Neuron (in vitro differentiated cells): ENCODE measurements at regions not wholly inside any gene's neighbourhood (a gene's known extent, or its start where the extent isn't known, plus 50 kb on each side); places are given as distances from the start of the nearest gene placed in this dataset.

Experiments
- H2AFZ ChIP-seq: one replicate; pipeline ENCODE4 v1.6.1; 2013; ENCODE audit warnings: low read depth, mild to moderate bottlenecking, inconsistent platforms, low read length, moderate library complexity
- H3K27me3 ChIP-seq: one replicate; pipeline ENCODE4 v1.6.1; 2013; ENCODE audit warnings: low read length; ENCODE audit not compliant: insufficient read depth
- H3K36me3 ChIP-seq: one replicate; pipeline ENCODE4 v1.6.1; 2013; ENCODE audit warnings: low read length; ENCODE audit not compliant: insufficient read depth
- H3K4me1 ChIP-seq: one replicate; pipeline ENCODE4 v1.6.1; 2013; ENCODE audit warnings: low read length; ENCODE audit not compliant: insufficient read depth
- H3K4me3 ChIP-seq: 2 replicates; pipeline ENCODE4 v1.5.1; 2013; ENCODE audit warnings: mild to moderate bottlenecking, low read length, moderate library complexity
- H3K9me3 ChIP-seq: one replicate; pipeline ENCODE4 v1.6.1; 2013; ENCODE audit warnings: low read length

DNA sequence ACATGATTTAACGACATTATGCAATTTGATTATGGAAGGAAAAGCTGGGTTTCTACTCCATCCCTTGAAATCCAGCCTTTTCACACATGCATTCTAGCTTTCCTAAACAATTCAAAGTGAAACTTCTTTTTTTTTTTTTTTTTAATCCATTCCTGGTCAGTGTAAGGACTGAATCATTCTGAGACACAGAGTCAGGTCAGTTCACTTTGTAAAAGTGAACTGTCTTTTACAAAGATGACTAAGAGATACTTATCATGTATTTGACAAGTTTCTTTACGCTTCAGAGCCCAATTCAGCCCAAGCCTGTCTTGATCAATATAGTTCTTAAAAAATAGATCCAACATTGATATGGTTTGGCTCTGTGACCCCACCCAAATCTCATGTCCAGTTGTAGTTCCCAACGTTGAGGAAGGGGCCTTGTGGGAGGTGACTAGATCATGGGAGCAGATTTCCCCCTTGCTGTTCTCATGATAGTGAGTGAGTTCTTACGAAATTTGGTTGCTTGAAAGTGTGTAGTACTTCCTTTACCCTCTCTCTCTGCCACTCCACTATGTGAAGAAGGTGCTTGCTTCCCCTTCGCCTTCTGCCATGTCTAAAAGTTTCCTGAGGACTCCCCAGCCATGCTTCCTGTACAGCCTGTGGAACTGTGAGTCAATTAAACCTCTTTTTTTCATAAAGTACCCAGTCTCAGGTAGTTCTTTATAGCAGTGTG, 345.6 kb upstream of the THBS1 start:
- no peaks in the 10 kb centered on the region for H3K9me3 ChIP-seq
- H2AFZ ChIP-seq = no peak overlapping the region
- no peaks in the 10 kb centered on the region for H3K36me3 ChIP-seq
- H3K4me3 ChIP-seq = no peak overlapping the region
- no peaks in the 10 kb centered on the region for H3K4me1 ChIP-seq
- no peaks in the 10 kb centered on the region for H3K27me3 ChIP-seq

DNA sequence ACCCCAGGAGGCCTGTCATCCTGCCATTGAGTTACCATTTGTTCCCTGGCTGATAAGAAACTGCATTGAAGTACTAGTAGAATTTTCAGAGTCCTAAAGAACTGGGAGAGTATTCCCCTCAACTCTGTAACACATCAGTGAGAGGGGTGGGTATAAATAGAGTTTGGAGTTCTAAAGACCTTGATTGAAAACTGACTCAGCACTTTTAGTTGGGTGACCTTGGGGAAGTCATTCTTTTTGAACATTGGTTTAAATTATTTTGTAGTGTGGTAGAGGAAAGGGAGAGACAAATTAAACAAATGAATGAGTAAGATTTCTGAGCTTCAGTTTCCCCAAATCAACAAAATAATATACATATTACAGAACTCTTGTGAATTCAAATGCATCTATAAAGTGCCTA, 344.5 kb upstream of the THBS1 start:
- H3K36me3 ChIP-seq = no peaks in the 10 kb centered on the region
- no peaks in the 10 kb centered on the region for H3K9me3 ChIP-seq
- H2AFZ ChIP-seq = no peak overlapping the region
- H3K27me3 ChIP-seq = no peaks in the 10 kb centered on the region
- H3K4me3 ChIP-seq = no peak overlapping the region
- H3K4me1 ChIP-seq = no peaks in the 10 kb centered on the region

DNA sequence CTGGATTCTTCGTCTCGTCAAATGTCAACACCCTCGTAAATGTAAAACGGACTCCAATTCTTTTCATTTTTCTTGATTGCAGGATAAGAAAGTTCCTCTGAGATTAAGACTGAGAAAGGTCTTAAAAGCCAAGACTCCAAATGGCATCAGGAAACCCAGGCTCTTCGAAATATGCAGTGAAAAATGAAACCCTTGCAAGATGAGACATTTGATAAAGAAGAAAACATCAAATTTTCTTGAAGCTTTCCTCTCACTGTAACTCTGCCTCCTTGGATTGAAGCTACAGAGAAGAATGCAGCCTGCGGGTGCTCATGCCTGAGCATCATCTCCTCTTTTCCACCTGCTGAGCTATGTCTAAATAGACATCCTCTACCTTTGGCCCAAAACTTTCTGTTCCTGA, 342.4 kb upstream of the THBS1 start:
- no peaks in the 10 kb centered on the region for H3K9me3 ChIP-seq
- no peak overlapping the region for H3K4me3 ChIP-seq
- no peaks in the 10 kb centered on the region for H3K4me1 ChIP-seq
- H3K36me3 ChIP-seq = no peaks in the 10 kb centered on the region
- H2AFZ ChIP-seq = no peak overlapping the region
- no peaks in the 10 kb centered on the region for H3K27me3 ChIP-seq

DNA sequence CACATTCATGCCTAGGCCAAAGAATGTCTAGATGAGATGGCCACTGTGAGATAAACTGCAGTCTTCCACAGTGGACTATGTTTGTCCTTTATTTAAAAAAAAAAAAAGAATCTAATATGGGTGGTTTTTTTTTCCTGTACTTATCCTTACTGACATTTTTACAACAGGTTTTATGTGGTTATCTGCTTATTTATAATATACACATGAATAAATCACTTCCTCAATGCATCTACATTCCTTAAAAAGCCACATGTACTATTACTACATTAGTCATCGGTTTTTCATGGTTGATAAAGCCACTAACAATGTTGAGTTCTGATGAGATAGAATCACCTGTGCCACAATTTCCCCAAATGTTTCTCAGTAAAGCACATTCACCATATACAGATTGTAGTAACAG, 341.3 kb upstream of the THBS1 start:
- H3K4me3 ChIP-seq = no peak overlapping the region
- no peaks in the 10 kb centered on the region for H3K9me3 ChIP-seq
- no peak overlapping the region for H2AFZ ChIP-seq
- H3K4me1 ChIP-seq = no peaks in the 10 kb centered on the region
- H3K27me3 ChIP-seq = no peaks in the 10 kb centered on the region
- no peaks in the 10 kb centered on the region for H3K36me3 ChIP-seq

DNA sequence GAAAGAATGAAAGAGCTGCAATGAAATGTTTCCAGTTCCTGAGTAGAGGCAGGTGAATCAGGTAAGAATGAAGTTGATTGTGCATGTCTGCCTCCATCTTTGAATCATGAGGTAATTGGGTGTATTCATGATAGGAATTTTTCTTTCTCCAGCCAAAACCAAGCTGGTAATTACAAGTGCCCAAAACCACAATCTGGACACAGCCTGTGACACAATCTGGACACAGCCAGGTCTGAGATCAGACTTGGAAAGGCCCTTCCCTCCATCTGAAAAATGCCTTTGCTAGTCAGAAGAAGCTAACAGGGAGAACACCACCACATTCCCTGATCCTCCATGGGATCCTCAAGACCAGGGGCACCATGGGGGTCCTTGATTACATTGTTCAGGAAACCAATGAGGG, 338.5 kb upstream of the THBS1 start:
- H3K27me3 ChIP-seq = no peaks in the 10 kb centered on the region
- H3K4me3 ChIP-seq = no peak overlapping the region
- no peaks in the 10 kb centered on the region for H3K4me1 ChIP-seq
- H3K9me3 ChIP-seq = no peaks in the 10 kb centered on the region
- no peaks in the 10 kb centered on the region for H3K36me3 ChIP-seq
- H2AFZ ChIP-seq = no peak overlapping the region

DNA sequence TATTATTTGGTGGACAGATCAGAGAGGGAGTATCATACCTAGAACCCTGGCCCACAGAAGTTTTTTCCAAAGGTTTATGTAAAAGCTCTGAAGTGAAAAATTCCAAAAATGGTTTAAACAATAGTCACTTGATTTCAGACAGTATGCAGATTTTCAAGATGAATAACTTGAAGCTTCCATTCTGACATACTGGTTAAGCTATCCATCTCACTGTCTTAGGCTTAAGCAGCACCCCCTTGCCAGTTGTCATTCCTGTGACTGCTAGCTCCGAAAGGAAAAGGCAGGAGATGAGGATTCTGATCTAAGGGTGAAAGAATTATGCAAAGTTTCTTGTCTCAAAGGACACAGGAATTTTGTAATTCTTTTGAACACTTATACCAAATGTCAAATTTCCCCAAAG, 337.5 kb upstream of the THBS1 start:
- no peaks in the 10 kb centered on the region for H3K27me3 ChIP-seq
- no peaks in the 10 kb centered on the region for H3K9me3 ChIP-seq
- H2AFZ ChIP-seq = no peak overlapping the region
- no peak overlapping the region for H3K4me3 ChIP-seq
- H3K4me1 ChIP-seq = no peaks in the 10 kb centered on the region
- H3K36me3 ChIP-seq = no peaks in the 10 kb centered on the region

DNA sequence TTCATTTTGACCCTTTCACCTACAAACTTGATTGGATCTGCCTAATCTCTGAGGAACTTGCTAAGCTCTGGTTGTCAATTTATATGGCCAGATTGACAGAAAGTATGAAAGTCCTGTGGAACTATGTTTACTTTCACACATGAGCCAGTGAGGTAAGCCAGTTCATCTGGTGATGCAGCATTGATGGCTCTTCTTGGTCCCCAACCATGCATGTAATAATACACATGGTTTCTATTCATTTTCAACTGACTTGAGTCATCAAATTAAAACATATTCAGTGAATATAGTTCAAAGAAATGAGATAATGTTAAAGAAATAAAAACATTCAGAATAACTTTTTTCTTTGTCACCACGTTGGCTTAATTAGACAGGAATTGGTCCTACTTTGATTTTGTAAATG, 336.1 kb upstream of the THBS1 start:
- H3K4me3 ChIP-seq = no peak overlapping the region
- H3K4me1 ChIP-seq = no peaks in the 10 kb centered on the region
- H2AFZ ChIP-seq = no peak overlapping the region
- H3K9me3 ChIP-seq = no peaks in the 10 kb centered on the region
- H3K27me3 ChIP-seq = no peaks in the 10 kb centered on the region
- H3K36me3 ChIP-seq = no peaks in the 10 kb centered on the region

DNA sequence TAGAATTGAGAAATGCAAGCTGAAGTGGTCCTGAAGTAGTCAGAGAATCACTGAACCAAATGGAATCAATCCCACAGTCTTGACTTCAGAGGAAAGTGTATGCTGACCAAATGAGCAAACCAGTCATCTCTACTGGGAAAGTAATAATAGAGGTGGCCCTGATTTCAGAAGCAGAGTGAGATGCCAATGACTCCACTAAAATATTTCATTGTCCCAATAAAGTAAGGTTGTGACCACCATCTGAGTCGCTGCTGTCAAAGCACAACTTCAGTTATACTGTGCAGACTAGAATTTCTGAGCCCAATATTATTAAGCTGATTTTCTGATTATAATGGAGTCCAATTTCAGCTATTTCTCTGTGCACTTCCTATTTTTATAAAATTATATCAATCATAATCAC, 334.4 kb upstream of the THBS1 start:
- Histone ChIP-seq H3K9me3 (no peaks in the 10 kb centered on the region), H3K36me3 (no peaks in the 10 kb centered on the region), H3K4me3 (no peak overlapping the region), H3K27me3 (no peaks in the 10 kb centered on the region), H3K4me1 (no peaks in the 10 kb centered on the region), H2AFZ (no peak overlapping the region)

DNA sequence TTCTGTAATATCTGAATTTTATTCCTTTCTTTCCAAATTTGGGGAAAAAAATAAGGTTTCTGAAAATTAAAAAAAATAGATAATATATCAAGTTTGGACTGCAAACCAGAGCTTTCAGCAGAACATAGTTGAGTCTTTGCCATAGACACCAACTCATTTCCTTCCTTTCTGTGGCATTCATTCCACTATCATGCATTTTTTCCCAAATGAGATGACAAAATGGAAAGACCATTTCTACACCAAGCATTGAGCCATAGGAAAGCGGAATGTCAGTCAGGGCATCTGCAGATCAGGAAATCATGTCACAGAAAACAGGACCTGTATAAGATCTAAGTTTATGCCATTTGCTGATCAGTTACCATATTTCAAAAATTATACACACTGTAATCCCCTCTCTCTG, 333.3 kb upstream of the THBS1 start:
- Histone ChIP-seq H3K9me3 (no peaks in the 10 kb centered on the region), H3K36me3 (no peaks in the 10 kb centered on the region), H3K4me3 (no peak overlapping the region), H3K4me1 (no peaks in the 10 kb centered on the region), H3K27me3 (no peaks in the 10 kb centered on the region), H2AFZ (no peak overlapping the region)

DNA sequence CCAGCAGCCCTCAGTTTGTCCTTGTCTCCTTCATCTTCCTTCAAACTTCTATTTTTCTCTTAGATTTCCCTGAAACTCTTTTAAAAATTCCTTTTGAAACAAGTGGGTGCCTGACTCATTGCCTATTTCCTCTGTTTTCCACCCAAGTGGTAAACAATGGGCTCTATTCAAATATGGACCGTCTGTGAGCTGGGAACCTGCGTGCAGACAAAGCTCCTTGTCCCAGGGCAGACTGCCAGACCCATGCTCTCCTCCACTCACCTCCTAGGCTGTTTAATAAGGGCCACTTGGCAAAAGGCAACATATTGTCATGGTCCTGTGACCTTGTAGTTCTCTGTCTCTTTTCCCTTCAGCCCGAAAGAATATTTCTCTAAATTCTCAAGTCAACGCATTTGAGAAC, 332.7 kb upstream of the THBS1 start:
- Histone ChIP-seq H3K4me3 (no peak overlapping the region), H2AFZ (no peak overlapping the region), H3K4me1 (no peaks in the 10 kb centered on the region), H3K9me3 (no peaks in the 10 kb centered on the region), H3K36me3 (no peaks in the 10 kb centered on the region), H3K27me3 (no peaks in the 10 kb centered on the region)

DNA sequence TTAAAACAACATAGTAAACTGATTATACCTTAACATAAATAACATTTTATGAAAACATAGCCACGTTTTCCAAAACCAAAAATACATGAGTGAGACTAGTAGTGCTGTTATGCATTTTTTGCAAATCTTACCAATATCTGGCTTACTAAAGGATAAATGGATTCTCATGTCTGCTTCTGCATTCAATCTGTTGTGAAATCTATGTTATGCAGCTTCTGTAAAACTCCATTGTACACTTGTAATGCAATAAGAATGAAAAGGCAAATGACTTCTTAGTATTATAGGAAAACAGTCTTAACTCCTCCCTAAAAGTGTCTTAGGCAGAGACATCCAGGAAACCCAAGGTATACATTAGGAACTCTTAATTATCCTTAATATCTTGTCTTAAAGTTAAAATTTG, 330.9 kb upstream of the THBS1 start:
- H3K4me1 ChIP-seq = no peaks in the 10 kb centered on the region
- H3K4me3 ChIP-seq = no peak overlapping the region
- no peak overlapping the region for H2AFZ ChIP-seq
- H3K36me3 ChIP-seq = no peaks in the 10 kb centered on the region
- H3K27me3 ChIP-seq = no peaks in the 10 kb centered on the region
- H3K9me3 ChIP-seq = no peaks in the 10 kb centered on the region

DNA sequence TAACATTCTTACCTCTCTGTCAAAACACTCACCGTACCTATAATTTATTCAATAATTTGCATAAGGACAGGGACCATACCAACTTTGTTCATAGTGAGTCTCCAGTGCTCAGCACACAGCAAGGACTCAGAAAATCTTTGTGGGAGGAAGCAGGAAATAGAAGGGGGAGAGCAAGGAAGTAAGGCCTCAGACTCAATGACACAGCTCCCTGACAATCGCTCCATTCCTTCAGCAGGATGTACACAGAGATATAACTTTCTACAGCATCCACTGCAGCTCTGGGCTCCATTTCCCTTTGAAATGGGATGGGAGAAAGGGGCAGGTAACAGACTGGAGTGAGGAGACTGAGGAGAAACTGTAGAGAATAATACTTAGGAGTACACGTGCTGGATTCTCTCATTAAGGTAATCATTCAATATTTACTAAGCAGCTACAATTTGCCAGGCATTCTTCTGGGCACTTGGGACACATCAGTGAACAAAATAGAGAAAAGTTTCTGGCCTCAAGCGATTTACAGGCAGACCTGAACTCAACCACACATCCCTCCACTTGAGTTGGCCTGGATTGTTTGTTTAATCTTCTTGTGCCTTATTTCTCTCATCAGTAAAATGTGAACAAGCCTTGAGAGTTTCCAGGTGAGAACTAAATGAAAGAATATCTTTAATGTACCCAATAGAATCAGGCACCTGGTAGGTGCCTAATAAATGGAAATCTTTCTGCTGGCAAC, 330.3 kb upstream of the THBS1 start:
- Histone ChIP-seq H3K4me3 (no peak overlapping the region), H3K27me3 (no peaks in the 10 kb centered on the region), H3K9me3 (no peaks in the 10 kb centered on the region), H2AFZ (no peak overlapping the region), H3K36me3 (no peaks in the 10 kb centered on the region), H3K4me1 (no peaks in the 10 kb centered on the region)

DNA sequence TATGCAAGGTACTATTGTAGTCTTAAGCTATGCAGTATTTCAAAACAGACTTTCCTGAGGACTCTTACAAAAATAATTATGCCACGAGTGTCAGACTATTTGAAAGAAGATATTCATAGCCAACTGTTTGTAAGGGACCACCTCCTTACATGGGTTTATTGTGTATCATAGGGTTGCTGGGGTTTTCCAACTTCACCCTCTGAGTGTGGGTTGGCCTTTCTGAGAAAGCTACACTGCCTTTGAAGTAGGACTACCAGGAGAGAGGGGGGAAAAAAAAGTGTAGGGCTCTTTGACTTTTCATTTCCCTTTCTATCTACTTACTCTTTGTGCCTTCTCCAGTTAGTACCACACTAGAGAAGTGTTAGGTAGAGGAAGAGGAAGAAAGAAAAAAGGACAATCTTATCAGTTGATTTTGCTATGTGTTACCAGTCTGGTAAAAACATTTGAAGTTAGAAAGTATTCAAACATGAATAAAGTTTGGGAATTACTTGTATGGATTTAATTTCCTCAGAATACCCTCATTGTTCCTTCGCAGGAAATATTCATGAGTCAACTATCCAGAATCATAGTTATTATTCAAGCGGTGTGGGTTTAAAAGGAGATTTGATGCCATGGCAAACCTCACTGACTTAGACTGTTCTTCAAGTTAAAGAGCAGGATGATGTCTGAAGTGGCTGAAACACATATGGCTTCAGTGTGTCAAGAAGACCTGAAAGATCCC, 329.3 kb upstream of the THBS1 start:
- Histone ChIP-seq H2AFZ (no peak overlapping the region), H3K9me3 (no peaks in the 10 kb centered on the region), H3K4me1 (no peaks in the 10 kb centered on the region), H3K27me3 (no peaks in the 10 kb centered on the region), H3K4me3 (no peak overlapping the region), H3K36me3 (no peaks in the 10 kb centered on the region)
